ENCODE measurements at regions not wholly inside any gene's neighbourhood (a gene's known extent, or its start where the extent isn't known, plus 50 kb on each side); places are given as distances from the start of the nearest gene placed in this dataset.
A peak's percentile ranks its signal among the peaks of the same experiment; 100 is the strongest.
"Not testable (repeated sequence)": the region's sequence is repeated elsewhere in the genome, so short reads cannot be mapped to it uniquely, and the experiment has no call there.

GRCh38 chr16:80008857-80009256 is 408.3 kb upstream of the MAF start:
- no peak for DNase-seq (ENCODE audit: low read depth)

GRCh38 chr16:80007231-80007630 is 406.7 kb upstream of the MAF start:
- DNase-seq (ENCODE audit: low read depth) = no peak

- peak; percentile 80 for DNase-seq (ENCODE audit: low read depth)
These were observed 406.0 kb upstream of the MAF start for GRCh38 chr16:80006241-80007215.

- no peak for DNase-seq (ENCODE audit: low read depth)
These were observed 403.6 kb upstream of the MAF start for GRCh38 chr16:80004113-80004512.

GRCh38 chr16:80002261-80002660 is 401.7 kb upstream of the MAF start:
- no peak for DNase-seq (ENCODE audit: low read depth)

GRCh38 chr16:79998143-79998542 is 397.6 kb upstream of the MAF start:
- DNase-seq (ENCODE audit: low read depth) = no peak

GRCh38 chr16:79997257-79997656 is 396.7 kb upstream of the MAF start:
- peak; percentile 55 for DNase-seq (ENCODE audit: low read depth)

GRCh38 chr16:79996321-79996720 is 395.8 kb upstream of the MAF start:
- DNase-seq (ENCODE audit: low read depth) = no peak

- no peak for DNase-seq (ENCODE audit: low read depth)
These were observed 394.8 kb upstream of the MAF start for GRCh38 chr16:79995315-79995714.

- no peak for DNase-seq (ENCODE audit: low read depth)
These were observed 393.9 kb upstream of the MAF start for GRCh38 chr16:79994418-79994817.

- DNase-seq (ENCODE audit: low read depth) = no peak
These were observed 393.2 kb upstream of the MAF start for GRCh38 chr16:79993629-79994209.

GRCh38 chr16:79991969-79992368 is 391.4 kb upstream of the MAF start:
- DNase-seq (ENCODE audit: low read depth) = no peak

GRCh38 chr16:79988721-79989220 is 388.2 kb upstream of the MAF start:
- DNase-seq (ENCODE audit: low read depth) = no peak

- no peak for DNase-seq (ENCODE audit: low read depth)
These were observed 387.6 kb upstream of the MAF start for GRCh38 chr16:79988089-79988488.

- no peak for DNase-seq (ENCODE audit: low read depth)
These were observed 385.8 kb upstream of the MAF start for GRCh38 chr16:79986352-79986751.

GRCh38 chr16:79985606-79986005 is 385.1 kb upstream of the MAF start:
- DNase-seq (ENCODE audit: low read depth) = no peak

- not testable (repeated sequence) for DNase-seq (ENCODE audit: low read depth)
These were observed 383.6 kb upstream of the MAF start for GRCh38 chr16:79984149-79984548.

GRCh38 chr16:79982862-79983261 is 382.3 kb upstream of the MAF start:
- no peak for DNase-seq (ENCODE audit: low read depth)

- no peak for DNase-seq (ENCODE audit: low read depth)
These were observed 381.8 kb upstream of the MAF start for GRCh38 chr16:79982361-79982760.

GRCh38 chr16:79981814-79982213 is 381.3 kb upstream of the MAF start:
- no peak for DNase-seq (ENCODE audit: low read depth)

- no peak for DNase-seq (ENCODE audit: low read depth)
These were observed 380.3 kb upstream of the MAF start for GRCh38 chr16:79980650-79981521.

Data from ELR (cell line).